ENCODE measurements at regions not wholly inside any gene's neighbourhood (a gene's known extent, or its start where the extent isn't known, plus 50 kb on each side); places are given as distances from the start of the nearest gene placed in this dataset.

DNA sequence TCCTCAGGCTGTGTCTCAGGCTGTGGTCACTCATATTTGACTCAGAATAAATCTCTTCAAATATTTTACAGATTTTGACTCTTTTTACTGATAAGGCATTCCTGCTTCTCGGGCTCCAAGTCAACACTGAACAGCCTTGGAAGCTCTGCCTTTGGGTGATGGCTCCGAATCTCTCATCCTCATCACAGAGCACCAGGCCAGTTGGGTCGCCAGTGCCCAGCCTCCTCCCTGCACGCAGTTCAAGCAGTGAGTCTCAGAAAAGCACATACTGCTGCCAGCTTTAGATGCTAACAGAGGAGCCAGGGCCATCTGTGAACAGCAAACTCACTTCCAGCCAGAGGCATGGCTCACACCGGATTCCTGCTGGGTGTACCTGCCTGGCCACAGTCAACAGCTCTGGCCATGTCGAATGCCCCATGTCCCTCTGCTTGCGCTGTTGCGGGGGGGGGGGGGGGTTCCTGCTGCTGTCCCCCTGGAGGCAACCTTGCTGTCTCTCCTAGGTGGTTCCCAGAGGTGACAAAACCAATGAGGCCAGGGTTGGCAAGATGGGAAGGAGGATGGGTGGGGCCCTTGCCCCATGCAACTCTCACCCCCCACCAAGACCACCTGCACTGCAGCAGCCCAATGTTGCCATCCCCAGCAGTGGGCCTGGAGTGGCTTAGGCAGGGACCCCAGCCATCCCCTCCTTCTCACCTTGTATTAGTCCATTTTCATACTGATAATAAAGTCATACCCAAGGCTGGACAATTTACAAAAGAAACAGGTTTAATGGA lies 248.8 kb downstream of the ERMARD start:
- no peak for DNase-seq

DNA sequence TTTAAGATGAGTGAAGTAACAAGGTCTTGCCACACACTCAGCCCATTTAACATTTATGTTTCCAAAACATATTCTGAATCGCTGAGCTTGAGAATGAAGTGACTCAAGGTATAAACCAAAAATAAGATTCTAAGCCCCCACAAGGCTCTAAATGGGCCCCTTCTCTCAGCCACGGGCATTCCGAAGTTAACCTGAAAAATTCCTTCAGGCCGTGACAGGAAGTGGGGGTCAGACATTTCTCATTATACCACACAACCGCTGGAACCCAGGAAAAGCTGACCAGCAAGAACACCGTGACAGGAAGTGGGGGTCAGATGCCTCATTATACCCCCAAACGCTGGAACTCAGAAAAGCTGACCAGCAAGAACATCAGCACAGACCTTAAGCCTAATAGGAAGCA lies 247.9 kb downstream of the ERMARD start:
- DNase-seq, result no peak

DNA sequence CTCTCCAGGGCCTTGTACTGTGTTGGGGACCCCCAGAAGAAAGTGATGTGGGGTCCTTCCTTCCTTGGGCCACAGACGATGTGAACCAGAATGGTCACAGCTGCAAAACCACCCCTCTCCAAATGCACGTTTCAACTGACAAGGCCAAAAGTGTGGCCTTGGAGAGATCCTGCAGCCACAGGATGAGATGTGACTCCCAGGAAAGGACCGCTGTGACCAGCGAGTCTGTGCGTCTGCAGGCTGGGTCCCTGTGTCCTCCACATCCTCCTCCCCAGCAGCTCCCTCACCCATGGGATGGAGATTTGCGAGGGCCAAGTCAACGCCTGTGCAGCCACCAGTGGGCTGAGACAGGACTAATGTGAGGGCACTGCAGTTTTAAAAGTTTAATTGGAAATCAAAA lies 247.0 kb downstream of the ERMARD start:
- DNase-seq, result no peak

DNA sequence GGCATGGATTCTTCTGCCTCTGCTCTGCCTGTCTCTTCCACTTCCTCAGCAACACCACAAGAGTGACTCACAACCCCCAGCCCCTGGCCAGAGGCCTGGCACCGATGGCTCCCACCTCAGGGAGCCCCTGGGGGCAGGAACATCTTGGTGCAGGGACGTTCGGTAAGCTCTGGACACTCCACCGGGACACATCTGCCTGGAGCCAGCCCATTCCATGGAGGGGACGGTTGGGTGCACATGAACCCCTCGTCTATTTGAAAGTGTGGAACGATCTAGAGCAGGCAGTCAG lies 246.5 kb downstream of the ERMARD start:
- DNase-seq, result no peak

DNA sequence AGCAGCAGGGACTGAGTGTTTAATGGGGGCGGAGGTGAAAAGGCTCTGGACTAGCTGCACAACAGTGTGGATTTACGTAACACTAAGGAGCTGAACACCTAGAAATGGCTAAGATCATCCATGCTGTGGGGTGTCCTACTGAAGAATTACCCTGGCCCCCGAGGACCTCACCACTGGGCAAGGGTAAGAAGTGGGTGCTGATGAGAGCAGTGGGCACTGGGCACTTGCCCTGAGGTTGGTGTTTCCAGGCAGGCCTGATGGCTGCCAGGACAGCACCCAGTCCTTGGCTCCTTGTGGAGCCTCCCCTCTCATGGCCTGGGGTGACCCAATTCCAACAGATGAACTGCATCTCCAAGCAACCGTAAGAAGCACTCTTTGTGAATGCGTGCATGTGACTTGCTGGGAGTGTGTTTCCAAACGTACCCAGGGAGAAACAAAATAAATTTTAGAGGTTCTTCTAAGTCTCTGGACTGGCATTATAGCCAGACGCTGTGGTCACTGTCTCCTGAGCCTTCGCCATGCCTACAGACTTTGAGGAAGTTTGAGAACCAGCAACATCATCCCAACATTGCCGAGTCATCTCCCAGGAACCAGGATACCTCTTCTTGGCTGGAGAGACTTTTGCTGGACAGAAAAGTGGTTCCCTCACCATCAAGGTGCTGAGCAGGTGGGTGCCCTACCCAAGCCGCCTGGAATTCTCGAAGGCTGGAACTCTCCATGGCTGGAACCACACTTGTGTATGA lies 245.9 kb downstream of the ERMARD start:
- no peak for DNase-seq

DNA sequence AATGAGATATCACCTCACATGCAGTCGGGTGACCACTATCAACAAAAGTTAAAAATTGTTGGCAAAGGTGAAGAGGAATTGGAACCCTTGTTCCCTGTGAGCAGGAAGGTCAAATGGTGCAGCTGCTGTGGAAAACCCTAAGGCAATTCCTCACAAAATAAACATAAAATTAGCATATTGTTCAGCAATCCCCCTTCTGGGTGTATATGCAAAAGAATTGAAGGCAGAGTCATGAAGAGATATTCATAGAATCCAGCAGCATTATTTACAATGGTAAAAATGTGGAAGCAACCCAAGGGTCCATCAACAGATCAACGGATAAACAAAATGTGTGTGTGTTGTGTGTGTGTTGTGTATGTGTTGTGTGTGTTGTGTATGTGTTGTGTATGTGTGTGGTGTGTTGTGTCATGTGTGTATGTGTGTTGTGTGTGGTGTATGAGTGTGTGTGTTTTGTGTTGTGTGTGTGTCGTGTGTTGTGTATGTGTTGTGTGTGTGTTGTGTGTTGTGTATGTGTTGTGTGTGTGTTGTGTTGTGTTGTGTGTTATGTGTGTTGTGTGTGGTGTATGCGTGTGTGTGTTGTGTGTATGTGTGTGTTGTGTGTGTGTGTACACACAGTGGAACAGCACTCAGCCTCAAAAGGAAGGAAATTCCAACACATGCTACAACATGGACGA lies 245.1 kb downstream of the ERMARD start:
- no peak for DNase-seq

DNA sequence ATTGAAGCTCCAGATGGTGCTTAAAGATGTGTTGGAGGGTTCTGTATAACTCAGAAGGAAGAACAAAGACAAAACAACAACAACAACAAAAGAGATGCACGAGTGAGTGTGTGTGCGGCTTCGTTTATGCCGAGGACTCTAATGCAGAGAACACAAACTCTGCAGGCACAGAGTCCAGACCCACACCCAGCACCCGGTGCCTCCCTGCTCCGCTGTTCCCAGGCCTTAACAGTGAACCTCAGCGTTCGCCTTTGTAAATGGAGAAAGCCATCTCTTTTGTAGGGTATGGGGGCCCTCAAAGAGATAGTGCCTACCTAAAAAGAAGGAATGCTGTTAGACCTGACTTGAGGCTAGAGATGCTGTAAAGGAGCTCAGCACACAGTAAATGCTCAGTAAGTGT lies 243.3 kb downstream of the ERMARD start:
- DNase-seq, result no peak

DNA sequence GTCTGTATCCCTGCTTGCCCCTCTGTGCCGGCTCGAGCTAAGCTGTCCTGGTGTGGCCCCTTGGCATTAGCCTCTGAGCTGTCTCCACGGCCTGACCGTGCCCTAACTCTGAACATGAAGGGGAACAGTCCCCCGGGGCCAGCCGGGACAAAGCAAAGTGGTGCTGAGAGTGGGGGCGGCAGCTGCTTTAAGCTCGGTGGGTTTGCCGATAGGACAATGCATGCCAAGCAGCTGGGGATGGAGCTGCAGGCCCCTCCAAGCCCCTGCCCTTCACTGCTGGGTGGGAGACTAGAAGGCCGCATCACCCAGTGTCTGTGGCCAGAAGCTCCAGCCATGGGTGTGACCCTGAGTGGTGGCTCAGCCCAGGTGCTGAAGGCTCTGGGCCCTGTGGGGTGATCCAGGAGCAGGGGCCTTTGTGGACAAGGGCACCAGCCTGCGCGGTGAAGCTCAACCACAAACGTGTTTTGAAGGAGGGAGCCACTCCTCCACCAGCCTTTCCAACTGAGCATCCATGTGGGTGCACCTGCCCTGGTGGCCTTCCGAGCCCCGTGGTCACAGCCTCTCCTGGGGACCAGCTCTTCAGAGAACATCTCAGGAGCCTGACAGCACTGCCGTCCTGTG lies 242.5 kb downstream of the ERMARD start:
- DNase-seq, result no peak

DNA sequence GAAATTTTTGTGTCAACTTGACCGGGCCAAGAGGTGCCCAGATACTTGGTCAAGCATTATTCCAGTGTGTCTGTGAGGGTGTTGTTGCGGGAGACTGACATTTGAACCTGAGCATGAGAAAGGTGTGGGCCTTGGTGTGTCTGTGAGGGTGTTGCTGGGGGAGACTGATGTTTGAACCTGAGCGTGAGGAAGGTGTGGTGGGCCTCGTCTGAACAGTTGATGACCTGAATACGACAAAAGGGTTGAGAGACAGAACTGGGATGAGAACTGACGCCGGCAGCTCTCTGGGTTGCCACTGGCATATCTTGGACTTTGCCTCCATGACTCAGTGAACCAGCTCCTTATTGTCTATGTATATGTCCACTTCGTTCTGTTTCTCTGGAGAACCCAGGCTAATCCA lies 240.5 kb downstream of the ERMARD start:
- DNase-seq, result no peak

DNA sequence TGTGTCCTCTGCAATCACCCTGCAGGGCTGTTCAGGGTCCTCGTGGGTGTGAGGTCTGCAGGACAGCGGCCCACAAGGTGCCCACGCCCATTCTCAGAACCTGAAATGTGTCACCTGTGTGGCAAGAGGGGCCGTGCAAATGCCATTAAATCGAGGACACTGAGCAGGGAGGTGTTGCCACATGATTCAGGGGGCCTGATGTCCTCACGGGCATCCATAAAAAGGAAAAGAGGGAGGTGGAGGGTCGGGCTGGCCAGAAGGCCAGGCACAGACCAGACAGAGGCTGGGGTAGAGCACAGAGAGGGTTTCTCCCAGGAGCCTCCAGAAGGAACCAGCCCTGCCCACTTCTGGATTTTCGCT lies 239.6 kb downstream of the ERMARD start:
- DNase-seq, result no peak

DNA sequence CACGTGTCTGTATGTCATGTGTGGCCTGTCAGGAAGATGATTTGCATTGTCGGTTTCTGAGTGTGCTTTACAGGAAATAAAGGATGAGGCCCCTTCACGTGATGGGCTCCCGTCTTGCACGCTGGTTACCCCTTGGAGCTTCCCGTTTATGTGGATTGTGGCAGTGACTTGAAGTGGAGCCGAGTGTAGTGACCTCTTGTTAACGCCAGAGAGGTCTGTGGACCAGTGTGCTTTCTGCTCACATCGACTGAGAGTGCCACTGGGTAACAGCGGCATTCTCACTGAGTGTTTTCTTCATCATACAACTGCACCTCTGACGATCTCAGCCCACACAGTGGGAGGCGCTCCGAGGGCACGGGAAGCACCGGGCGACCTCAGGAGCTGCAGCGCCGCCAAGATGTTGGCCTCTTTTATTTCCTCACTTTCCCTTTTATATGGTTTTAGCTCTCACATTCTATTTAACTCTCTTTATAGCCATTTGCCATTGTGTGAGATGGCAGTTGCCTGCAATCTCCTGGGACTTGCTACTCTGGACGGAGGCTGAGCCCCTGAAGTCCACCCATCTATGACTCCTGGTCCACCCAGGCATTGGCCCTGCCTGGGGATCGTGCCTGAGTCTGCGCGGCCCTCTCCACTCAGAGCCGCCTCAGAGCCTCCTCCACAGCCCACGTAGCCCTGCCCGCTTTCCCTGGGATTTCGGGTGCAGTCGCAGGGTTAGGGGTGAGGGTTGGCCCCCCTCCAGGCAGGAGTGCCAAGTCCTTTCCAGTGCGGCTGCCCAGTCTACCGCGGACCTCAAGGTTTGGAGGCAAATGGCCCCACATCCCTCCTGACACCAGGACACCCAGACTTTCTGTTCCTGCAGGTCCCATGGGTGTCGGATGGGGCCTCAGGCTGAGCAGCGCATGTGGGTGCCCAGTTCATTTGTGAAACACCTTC lies 238.9 kb downstream of the ERMARD start:
- peak in 2 of 3 donors; percentile 18 to 40 for DNase-seq

DNA sequence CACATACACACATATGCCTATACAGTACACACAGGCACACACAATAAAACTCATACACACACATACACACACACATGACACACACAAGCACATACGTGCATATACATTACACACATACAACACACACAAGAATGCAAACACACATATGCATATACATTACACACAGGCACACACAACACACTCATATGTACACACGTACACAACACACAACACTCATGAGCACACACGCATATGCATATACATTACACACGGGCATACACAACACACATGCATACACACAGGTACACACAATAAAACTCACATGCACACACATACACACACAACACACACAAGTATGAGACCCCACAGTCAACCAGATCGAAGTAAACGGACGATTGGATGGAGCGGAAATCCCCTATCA lies 238.2 kb downstream of the ERMARD start:
- no peak for DNase-seq

DNA sequence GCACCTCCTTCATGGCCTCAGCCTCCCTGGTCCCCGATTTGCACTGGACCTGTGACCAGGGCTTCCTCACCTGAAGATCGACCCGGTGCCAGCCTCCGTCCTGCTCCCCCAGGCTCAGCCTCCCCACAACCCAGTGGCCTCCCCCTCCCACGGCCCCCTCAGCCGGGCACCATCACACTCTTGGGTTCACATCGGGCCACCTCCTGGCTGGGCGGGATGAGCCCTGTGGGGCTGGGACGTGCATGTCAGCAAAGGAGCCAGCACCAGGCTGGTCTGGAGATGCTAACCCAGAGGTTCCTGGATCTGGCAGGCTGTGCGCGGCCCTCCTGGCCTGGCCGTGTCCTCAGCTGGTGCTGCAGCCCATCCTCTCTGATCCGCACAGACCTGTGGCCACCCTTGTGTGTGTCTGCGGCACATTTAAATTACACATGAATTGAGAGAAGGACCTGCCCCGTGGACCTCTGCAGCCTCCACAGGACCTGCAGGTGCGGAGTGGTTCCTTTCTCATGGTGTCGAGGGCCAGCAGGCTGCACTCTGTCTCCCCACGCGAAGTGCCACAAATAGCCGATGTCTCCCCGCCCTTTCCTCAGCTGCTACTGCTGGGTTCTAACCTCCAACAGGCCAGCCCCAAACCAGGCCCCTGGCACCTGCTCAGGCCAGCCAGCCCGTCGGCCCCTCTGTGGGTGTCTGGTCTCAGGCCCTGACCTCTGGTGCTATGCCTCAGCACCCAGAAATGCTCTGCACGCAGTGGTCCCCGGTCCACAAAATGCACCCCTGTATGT lies 237.5 kb downstream of the ERMARD start:
- peak in 1 of 3 donors; percentile 18 for DNase-seq

DNA sequence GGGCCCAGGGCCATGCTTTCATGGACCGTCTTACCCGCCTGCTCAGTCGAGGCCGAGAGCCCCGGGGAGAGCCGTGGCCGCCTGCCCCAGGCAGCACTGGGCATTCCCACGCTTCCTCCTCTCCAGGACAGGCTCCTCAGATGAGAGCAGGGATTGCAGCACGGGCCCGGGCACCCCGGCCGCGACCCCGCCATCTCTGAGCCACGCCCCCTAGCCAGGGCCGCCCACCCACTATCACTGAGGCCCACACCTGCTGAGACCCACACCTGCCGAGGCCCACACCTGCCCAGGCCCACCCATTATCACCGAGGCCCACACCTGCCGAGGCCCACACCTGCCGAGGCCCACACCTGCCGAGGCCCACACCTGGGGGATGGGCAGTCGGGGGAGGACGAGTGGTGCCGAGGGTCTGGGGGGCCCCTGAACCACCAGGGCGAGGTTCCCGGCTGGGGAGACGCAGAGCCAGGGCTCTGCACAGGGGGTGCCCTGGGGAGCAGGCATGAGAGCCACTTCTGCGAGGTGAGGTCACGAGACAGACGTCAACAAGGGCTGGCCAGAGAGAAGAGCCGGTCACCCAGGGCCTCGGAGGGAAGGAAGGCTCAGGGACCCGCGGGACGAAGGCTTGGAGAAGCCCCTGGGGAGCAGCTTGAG lies 235.6 kb downstream of the ERMARD start:
- DNase-seq, result no peak

DNA sequence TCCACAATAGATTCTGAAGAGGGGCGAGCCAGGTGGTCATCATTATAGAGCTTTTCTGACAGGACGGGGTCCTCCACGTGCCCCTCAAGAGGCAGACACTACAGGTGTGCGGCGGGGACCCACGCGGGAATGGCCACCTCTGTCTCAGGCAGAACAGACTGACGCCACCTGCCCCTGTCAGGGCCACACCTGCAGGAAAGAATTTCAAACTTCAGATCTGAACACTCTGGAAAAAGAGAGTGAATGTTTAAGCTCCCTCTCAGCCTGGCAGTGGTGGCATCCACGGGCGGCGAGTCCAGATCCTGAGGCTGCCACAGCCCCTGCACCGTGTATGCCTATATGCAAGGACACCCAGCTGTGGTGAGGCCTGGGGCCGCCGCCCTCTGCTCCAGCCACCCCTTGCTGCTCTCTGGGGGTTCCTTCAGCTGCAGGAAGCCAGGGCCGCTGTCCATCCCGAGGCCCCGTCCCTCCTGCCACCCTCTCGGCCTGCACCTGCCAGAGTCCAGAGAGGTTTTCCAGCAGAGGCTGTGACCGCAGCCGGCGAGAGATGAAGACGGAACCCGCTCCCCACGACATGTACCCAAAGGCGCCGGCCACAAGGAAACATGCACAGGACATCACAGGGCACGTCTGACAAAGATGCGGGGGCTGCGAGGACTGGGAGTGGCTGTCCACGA lies 234.9 kb downstream of the ERMARD start:
- DNase-seq, result no peak

DNA sequence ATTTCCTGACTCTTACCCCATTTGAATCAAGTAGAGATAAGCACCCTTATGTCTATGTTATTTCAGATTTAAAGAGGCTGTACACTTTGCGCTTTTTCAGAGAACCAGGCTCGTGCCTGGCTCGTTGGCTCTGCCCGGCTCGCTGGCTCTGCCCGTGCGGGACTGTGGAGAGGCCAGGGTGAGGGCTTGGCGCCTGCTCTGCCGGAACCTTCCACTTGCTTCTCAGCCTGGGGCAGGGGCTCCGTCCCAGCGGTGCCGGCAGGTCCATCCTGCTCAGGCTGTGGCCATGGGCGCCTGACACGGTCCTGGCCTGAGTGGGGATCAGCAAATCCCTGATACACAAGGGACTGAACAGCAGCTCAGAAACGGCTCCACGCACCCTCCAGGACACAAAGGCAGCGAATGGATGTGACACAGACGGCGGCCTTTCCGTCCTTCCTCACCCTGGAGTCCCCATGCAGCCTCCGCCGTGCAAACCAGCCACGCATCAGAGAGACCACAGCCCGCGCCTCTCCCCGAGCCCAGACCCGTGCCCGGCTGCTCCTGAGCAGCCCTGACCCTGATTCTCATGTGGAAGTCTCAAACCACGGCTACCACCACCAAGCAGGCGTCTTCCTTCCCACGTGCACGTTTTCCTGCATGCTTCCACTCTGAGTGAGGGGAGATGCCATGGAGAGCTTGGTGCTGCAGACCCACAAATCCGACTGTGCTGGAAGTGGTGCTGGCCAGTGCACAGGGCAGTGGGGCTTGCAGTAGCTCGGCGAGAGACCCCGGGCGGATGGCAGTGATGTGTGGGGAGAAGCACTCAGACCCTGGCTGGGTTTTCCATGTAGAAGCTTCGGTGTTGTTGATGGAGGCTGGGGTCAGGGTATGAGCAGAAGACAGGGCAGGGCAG lies 233.9 kb downstream of the ERMARD start:
- no peak for DNase-seq

DNA sequence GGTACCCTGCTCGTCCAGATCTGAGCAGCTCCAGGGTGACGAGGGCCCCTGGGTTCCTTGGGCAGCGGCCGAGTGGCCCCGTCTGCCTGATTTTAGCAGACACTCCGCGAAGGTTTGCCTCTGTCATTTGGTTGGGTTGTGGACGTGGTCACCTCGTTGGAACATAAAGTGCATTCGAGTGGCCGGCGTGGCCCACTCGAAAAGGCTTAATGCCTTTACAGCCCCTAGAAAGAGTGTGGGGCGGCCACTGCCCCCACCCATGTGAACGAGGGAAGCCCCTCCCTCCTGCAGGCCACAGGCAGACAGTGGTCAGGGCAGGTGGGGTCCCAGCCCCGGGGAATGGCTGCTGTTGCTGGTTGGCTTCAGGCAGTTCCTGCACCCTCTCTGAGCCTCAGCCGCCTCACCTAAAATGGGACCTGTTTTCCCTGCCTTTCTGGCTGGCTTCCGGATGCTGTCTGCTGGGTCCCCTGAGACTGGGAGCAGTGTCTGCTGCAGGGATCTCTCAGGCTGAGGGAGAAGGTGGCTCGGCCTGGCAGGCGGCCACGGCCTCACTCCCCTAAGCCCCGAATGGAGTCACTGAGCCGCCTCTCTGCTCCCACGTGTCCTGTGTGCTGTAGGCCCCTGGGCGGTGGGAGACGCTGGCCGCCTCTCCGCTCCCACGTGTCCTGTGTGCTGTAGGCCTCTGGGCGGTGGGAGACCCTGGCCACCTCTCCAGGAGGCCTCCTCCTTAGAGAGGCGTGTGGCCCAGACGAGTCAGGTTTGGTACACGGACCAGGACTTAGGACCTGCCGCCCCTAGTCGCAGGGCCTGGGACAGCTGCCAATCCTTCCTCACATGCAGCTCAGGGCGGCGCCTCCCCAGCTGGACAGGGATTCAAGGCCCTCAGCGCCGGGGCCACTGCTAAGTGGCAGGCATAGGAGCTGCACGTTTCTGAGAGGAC lies 233.0 kb downstream of the ERMARD start:
- DNase-seq, result no peak

Measured in muscle of back (tissue), 3 donors.